ENCODE measurements at regions not wholly inside any gene's neighbourhood (a gene's known extent, or its start where the extent isn't known, plus 50 kb on each side); places are given as distances from the start of the nearest gene placed in this dataset.
A peak's percentile ranks its signal among the peaks of the same experiment; 100 is the strongest.

DNA sequence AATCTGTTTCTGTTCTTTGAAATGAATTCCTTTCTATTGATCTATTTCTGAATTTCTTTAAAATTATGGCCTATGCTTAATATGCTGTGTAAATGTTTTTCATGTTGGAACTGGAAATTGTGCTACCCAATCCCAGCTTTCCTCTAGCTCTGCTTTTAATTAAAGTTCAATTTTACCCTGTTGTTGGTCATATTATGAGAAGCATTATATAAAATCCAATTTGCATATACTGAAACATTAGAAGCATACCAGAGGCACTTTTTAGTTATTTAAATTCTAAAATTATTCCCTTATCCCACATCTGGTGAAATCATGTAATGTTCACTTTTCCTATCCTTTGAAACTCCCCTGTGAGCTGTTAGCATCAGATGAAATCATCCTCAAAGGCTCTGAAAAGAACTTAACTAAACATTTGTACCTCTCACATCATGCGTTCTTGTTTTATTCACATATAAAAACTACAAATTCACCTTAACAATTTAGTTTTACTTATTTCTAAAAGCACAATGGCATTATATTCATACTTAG is 160.6 kb upstream of the COL21A1 start:
- TF ChIP-seq, protein P1, sequence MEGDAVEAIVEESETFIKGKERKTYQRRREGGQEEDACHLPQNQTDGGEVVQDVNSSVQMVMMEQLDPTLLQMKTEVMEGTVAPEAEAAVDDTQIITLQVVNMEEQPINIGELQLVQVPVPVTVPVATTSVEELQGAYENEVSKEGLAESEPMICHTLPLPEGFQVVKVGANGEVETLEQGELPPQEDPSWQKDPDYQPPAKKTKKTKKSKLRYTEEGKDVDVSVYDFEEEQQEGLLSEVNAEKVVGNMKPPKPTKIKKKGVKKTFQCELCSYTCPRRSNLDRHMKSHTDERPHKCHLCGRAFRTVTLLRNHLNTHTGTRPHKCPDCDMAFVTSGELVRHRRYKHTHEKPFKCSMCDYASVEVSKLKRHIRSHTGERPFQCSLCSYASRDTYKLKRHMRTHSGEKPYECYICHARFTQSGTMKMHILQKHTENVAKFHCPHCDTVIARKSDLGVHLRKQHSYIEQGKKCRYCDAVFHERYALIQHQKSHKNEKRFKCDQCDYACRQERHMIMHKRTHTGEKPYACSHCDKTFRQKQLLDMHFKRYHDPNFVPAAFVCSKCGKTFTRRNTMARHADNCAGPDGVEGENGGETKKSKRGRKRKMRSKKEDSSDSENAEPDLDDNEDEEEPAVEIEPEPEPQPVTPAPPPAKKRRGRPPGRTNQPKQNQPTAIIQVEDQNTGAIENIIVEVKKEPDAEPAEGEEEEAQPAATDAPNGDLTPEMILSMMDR (IDR thresholded peaks at IDR 0.05; ENCODE audit: control extremely low read depth, extremely low read depth, low read depth, missing control alignments): no peak
- CTCF ChIA-PET: interaction anchor here (1.4 to 2.0 kb wide), 2 partner anchors 55 to 185 kb away, joined by 3 to 5 read pairs; no protein-coding TSS in a partner anchor
- no peak for DNase-seq (ENCODE audit: extremely low spot score)
- POLR2A ChIA-PET: no interaction called here

DNA sequence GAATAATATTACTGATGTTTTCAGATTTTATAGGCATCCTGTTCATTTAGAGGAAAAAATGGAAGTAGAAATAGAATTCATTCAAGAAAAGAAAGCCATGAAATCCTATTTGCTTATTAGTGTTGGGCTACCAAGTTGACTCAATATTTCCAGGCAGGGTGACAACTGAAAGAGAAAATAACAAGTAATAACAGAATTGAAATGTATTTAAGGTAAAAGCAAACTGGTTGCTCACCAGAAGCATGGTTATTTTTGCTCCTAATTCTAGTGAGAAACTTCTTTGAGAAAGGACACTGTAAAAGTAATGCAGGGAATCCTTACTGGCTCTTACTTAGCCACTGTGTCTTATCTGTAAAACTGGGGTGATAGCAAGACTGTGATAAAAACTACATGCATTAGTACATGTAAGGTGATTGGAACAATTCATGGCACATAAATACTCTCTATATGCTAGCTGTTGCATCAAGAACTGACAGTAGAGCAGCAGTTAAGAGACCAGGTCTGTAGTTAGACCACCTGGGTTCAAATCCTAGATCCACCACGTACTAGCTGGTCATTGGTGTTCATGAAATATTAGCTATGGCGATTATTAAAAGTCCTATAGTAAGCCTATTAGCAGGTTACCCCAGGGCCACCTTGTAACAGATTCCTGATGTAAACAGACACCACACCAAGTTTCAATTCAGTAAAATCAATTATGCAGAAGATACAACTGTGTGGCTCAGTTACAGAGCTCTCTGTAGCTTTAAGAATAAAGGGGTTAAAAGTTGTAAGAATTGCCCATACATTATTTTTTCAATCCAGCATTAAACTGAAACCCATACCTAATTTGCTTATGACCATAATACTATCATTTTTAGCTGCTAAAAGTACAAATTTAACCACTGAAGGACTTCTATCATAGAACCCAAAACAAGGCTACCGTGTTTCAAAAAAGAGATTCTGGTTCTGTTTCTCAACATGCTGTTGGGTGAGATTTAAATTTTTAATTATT is 159.2 kb upstream of the COL21A1 start:
- ChIA-PET POLR2A (no interaction called here), CTCF (interaction anchor here (0.9 to 2.0 kb wide), 5 partner anchors 11 to 188 kb away, joined by 3 to 7 read pairs (median 4); no protein-coding TSS in a partner anchor)
- TF ChIP-seq, protein P1 (IDR thresholded peaks at IDR 0.05; ENCODE audit: control extremely low read depth, extremely low read depth, low read depth, missing control alignments): no peak
- DNase-seq (ENCODE audit: extremely low spot score): peak; percentile 45

DNA sequence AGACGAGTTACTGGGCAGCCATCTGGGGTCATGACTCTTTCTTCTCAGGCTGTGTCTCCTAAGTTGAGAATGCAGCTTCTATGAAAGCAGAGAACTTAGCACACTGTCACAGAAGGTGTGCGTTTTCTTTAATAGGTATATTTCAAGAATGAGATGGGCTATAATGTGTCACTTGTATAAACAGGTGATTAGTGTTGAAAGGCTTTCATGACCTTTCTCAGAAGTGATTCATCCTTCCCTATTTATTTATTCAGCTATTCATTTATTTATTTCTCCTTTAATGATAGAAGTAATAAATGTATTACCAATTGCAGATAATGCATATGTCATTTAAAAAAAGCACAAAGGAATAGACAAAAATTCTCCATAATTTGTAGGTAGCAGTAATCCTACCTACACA is 157.2 kb upstream of the COL21A1 start:
- ChIA-PET POLR2A (no interaction called here), CTCF (interaction anchor here (2.4 kb wide), 1 partner anchor 10 kb away, joined by 6 read pairs; no protein-coding TSS in a partner anchor)
- TF ChIP-seq, protein P1 (IDR thresholded peaks at IDR 0.05; ENCODE audit: control extremely low read depth, extremely low read depth, low read depth, missing control alignments): no peak
- DNase-seq (ENCODE audit: extremely low spot score): no peak

DNA sequence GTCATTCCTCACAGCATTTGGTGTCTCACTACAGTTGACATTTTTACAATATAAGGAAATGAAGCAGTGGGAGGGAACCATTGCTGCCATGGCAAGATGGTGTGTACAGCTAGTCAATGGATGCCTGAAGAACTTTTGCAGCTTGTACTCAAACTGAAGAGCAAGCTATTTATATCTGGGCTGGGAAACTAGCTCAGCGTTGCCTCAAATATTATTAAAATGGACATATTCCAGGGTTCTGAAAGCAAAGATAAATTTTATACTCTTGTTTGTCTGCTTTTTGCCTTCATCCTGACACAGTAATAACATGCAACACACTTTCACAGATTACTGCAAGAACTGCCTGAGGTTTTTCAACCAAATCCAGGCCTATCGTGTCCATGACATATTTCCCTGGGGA is 156.4 kb upstream of the COL21A1 start:
- ChIA-PET CTCF (interaction anchor here (2.4 kb wide), 1 partner anchor 9 kb away, joined by 6 read pairs; no protein-coding TSS in a partner anchor), POLR2A (no interaction called here)
- TF ChIP-seq, protein P1 (IDR thresholded peaks at IDR 0.05; ENCODE audit: control extremely low read depth, extremely low read depth, low read depth, missing control alignments): no peak
- DNase-seq (ENCODE audit: extremely low spot score): no peak

DNA sequence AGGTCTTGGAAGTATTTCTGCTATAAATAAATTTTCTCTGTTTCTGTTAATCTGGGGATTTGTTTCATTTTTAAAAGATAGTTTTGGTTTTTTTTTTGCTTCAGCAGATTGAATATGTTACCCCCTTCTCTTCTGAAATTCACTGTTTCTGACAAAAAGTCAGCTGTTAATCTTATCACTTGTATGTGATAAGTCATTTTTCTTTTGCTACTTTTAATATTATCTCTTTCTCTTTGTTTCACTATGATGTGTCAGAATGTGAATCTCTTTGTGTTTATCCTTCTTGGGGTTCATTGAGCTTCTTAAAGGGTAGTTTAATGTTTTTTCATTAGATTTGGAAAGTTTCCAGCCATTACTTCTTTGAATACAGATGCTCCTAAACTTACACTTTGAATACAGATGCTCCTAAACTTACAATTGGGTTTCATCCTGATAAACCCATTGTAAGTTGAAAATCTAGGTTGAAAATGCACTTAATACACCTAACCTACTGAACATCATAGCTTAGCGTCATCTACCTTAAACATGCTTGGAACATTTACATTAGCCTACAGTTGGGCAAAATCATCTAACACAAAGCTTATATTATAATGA is 154.2 kb upstream of the COL21A1 start:
- no peak for DNase-seq (ENCODE audit: extremely low spot score)
- TF ChIP-seq, protein P1 (IDR thresholded peaks at IDR 0.05; ENCODE audit: control extremely low read depth, extremely low read depth, low read depth, missing control alignments): no peak
- CTCF ChIA-PET: interaction anchor here (1.0 to 1.2 kb wide), 2 partner anchors 16 to 43 kb away, joined by 3 to 4 read pairs; no protein-coding TSS in a partner anchor
- POLR2A ChIA-PET: no interaction called here

DNA sequence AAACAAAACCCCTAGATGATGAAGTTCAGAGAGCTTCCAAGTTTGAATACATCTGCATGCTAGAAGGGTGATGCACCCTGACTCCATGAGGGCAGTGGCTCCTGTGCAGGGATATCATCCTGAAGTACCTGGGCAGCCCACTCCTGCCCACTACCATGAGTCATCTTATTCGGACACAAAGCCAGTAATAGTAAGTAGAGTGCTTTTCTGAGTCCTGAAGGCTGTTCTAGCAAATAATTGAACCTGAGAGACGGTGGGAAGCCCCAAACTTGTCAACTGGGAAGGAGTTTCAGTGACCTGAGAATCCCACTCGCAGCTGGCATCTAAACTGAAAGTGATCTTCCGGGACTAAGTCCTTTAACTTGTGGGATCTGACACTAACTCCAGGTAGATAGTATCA is 152.9 kb upstream of the COL21A1 start:
- POLR2A ChIA-PET: no interaction called here
- CTCF ChIA-PET: interaction anchor here (1.1 to 1.2 kb wide), 2 partner anchors 17 to 19 kb away, joined by 3 read pairs; no protein-coding TSS in a partner anchor
- DNase-seq (ENCODE audit: extremely low spot score): no peak
- TF ChIP-seq, protein P1 (IDR thresholded peaks at IDR 0.05; ENCODE audit: control extremely low read depth, extremely low read depth, low read depth, missing control alignments): no peak

All from GM10248 (cell line).